ENCODE measurements at regions not wholly inside any gene's neighbourhood (a gene's known extent, or its start where the extent isn't known, plus 50 kb on each side); places are given as distances from the start of the nearest gene placed in this dataset.

DNA sequence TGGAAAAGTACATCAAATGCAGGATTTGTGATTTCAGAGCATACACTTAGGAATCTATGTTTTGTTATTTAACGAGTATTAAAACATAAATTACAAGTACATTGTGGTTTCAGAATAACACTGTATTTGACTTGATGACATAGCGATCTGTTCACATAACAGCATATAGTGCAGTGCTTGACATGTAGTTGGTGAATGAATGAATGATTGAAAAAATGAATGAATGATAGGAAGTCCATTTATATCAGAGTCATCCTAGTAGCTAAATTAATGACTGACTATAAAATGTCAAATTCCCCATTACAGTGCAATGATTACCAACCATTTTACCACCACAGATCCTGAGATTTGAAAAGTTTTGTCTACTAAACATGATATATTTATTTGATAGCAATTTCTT lies 114.6 kb upstream of the FAT1 start:
- no peaks in the 10 kb centered on the region for H3K4me1 ChIP-seq (ENCODE audit: insufficient read depth)
- TF ChIP-seq EZH2phosphoT487 (IDR thresholded peaks at IDR 0.05; ENCODE audit: low read depth, severe bottlenecking, unreplicated experiment) (no peak), EZH2 (IDR thresholded peaks at IDR 0.05; ENCODE audit: borderline replicate concordance) (no peak)
- TF ChIP-seq, protein P1, sequence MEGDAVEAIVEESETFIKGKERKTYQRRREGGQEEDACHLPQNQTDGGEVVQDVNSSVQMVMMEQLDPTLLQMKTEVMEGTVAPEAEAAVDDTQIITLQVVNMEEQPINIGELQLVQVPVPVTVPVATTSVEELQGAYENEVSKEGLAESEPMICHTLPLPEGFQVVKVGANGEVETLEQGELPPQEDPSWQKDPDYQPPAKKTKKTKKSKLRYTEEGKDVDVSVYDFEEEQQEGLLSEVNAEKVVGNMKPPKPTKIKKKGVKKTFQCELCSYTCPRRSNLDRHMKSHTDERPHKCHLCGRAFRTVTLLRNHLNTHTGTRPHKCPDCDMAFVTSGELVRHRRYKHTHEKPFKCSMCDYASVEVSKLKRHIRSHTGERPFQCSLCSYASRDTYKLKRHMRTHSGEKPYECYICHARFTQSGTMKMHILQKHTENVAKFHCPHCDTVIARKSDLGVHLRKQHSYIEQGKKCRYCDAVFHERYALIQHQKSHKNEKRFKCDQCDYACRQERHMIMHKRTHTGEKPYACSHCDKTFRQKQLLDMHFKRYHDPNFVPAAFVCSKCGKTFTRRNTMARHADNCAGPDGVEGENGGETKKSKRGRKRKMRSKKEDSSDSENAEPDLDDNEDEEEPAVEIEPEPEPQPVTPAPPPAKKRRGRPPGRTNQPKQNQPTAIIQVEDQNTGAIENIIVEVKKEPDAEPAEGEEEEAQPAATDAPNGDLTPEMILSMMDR (IDR thresholded peaks at IDR 0.05; ENCODE audit: poor library complexity) = no peak
- H3K27ac ChIP-seq = no peak overlapping the region
- H3K4me3 ChIP-seq = no peak overlapping the region
- no peak overlapping the region for H2AFZ ChIP-seq
- no peaks in the 10 kb centered on the region for H3K36me3 ChIP-seq (replicated peaks; ENCODE audit: insufficient read depth, low read depth)
- H3K4me2 ChIP-seq = no peak overlapping the region
- no peak for DNase-seq (ENCODE audit: low spot score)
- H3K9me2 ChIP-seq (replicated peaks; ENCODE audit: insufficient read depth) = no peaks in the 10 kb centered on the region
- 100% methylated on average over 2 of the region's 2 CpGs for WGBS (ENCODE audit: low lambda C conversion rate, missing lambda C conversion rate)
- no peaks in the 10 kb centered on the region for H4K20me1 ChIP-seq (ENCODE audit: insufficient read depth, poor library complexity, severe bottlenecking)
- no peaks in the 10 kb centered on the region for H3K27me3 ChIP-seq
- no peaks in the 10 kb centered on the region for H3K79me2 ChIP-seq
- no peaks in the 10 kb centered on the region for H3K9me3 ChIP-seq (ENCODE audit: low read depth)

- no peaks in the 10 kb centered on the region for H3K36me3 ChIP-seq (replicated peaks; ENCODE audit: insufficient read depth, low read depth)
- no peaks in the 10 kb centered on the region for H3K9me3 ChIP-seq (ENCODE audit: low read depth)
- no peak overlapping the region for H3K27ac ChIP-seq
- no peak overlapping the region for H2AFZ ChIP-seq
- TF ChIP-seq EZH2phosphoT487 (IDR thresholded peaks at IDR 0.05; ENCODE audit: low read depth, severe bottlenecking, unreplicated experiment) = no peak
- no peak for TF ChIP-seq EZH2 (IDR thresholded peaks at IDR 0.05; ENCODE audit: borderline replicate concordance)
- TF ChIP-seq, protein P1 (IDR thresholded peaks at IDR 0.05; ENCODE audit: poor library complexity) = no peak
- no peaks in the 10 kb centered on the region for H3K79me2 ChIP-seq
- WGBS (ENCODE audit: low lambda C conversion rate, missing lambda C conversion rate) = 74% methylated on average over 11 of the region's 11 CpGs
- H3K9me2 ChIP-seq (replicated peaks; ENCODE audit: insufficient read depth) = no peaks in the 10 kb centered on the region
- peaks cover 9% of the 10 kb centered on the region for H3K4me1 ChIP-seq (ENCODE audit: insufficient read depth)
- no peak for DNase-seq (ENCODE audit: low spot score)
- H4K20me1 ChIP-seq (ENCODE audit: insufficient read depth, poor library complexity, severe bottlenecking) = no peaks in the 10 kb centered on the region
- H3K27me3 ChIP-seq = no peaks in the 10 kb centered on the region
- no peak overlapping the region for H3K4me2 ChIP-seq
- no peak overlapping the region for H3K4me3 ChIP-seq
Observed at GRCh38 chr4:186839122-186840037, 115.7 kb upstream of the FAT1 start.

GRCh38 chr4:186840222-186840701 lies 116.6 kb upstream of the FAT1 start:
- TF ChIP-seq EZH2phosphoT487 (IDR thresholded peaks at IDR 0.05; ENCODE audit: low read depth, severe bottlenecking, unreplicated experiment) (no peak), EZH2 (IDR thresholded peaks at IDR 0.05; ENCODE audit: borderline replicate concordance) (no peak)
- TF ChIP-seq, protein P1 (IDR thresholded peaks at IDR 0.05; ENCODE audit: poor library complexity) = no peak
- DNase-seq (ENCODE audit: low spot score) = no peak
- no peak overlapping the region for H3K4me3 ChIP-seq
- H3K9me3 ChIP-seq (ENCODE audit: low read depth) = no peaks in the 10 kb centered on the region
- H3K27me3 ChIP-seq = no peaks in the 10 kb centered on the region
- no peaks in the 10 kb centered on the region for H3K36me3 ChIP-seq (replicated peaks; ENCODE audit: insufficient read depth, low read depth)
- no peaks in the 10 kb centered on the region for H4K20me1 ChIP-seq (ENCODE audit: insufficient read depth, poor library complexity, severe bottlenecking)
- WGBS (ENCODE audit: low lambda C conversion rate, missing lambda C conversion rate) = 90% methylated on average over 2 of the region's 7 CpGs
- H3K4me2 ChIP-seq = no peak overlapping the region
- H3K79me2 ChIP-seq = no peaks in the 10 kb centered on the region
- H3K4me1 ChIP-seq (ENCODE audit: insufficient read depth) = peaks cover 13% of the 10 kb centered on the region
- no peaks in the 10 kb centered on the region for H3K9me2 ChIP-seq (replicated peaks; ENCODE audit: insufficient read depth)
- H3K27ac ChIP-seq = no peak overlapping the region
- no peak overlapping the region for H2AFZ ChIP-seq

Measured in hepatocyte (in vitro differentiated cells).